HG03103 (cell line): ENCODE measurements at regions not wholly inside any gene's neighbourhood (a gene's known extent, or its start where the extent isn't known, plus 50 kb on each side); places are given as distances from the start of the nearest gene placed in this dataset.

ENCODE experiments used
- ATAC-seq: cut with Tn5 transposase; IDR thresholded peaks from one replicate; pipeline ENCODE4 v1.9.1; 2021; ENCODE audit warnings: low read depth; ENCODE audit not compliant: unreplicated experiment

- ATAC-seq: no peak
These were observed 64.5 kb downstream of the TUSC1 start for GRCh38 chr9:25613709-25614108.

DNA sequence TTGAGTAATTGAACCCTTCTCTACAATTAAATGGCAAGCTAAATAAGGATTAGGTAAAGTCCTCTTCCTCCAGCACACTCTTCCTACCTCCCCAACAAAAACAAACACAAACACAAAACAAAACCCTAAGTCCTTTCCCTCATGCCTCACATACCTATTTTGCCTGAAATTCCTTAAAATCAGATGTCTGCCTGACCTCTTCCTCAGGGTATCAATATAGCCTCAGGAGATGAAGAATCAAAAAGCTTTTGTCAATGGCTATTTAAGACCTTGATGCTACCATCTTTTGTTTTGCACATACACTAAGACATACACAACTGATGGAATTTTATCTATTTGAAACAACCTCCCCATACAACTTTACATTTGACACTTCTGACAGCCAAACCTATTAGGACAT is 75.1 kb downstream of the TUSC1 start:
- no peak for ATAC-seq

DNA sequence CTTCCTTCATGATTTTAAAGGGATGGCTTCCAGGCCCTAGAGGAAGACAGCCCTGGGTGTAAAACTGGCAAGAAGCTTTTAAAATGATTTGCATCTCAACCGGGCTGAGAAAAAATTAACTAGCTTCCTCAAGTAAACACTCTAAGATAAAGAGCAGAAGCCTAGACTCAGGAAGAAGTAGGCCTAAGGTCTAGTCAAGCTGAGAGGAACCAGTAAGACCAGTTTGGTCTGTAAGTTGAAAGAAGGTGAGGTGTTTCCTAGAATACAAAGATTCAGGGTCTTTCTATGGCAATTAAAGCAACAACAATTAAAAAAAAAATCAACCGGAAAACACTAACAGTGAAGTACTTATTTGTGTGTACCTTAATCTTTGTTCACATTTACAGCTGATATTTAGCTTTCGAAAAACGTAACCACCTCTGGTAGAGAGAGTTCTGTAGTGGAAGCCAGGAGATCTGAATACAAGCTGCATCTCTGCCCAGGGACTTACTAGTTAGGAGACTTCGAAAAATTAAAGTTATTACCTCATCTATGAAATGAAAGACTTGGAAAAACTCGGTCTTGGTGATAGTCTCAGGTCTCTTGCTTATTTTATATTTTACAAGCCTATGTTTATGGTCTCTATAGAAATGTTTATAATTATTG is 75.7 kb downstream of the TUSC1 start:
- ATAC-seq: no peak

GRCh38 chr9:25600501-25600900 is 77.7 kb downstream of the TUSC1 start:
- ATAC-seq: no peak

GRCh38 chr9:25584611-25585010 is 93.6 kb downstream of the TUSC1 start:
- no peak for ATAC-seq

DNA sequence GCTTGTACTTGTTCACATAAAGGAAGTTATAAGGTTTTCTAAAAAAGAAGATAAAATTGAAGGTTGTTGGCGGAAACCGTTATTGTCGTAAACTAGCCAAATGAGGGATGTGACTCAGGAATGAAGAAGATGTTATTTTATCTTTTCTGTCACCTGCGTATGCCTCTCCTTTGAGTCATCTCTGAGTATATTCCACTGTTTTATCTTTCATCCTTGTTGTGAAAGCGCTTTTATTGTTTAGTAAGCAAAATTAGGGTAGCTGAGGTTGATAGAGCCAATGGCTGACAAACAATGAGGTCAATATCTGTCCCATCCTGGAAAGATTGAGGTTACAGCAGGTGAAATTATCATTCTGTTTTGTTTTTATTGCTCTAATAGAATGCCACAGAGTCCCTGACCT is 105.0 kb downstream of the TUSC1 start:
- no peak for ATAC-seq

- no peak for ATAC-seq
These were observed 106.8 kb downstream of the TUSC1 start for GRCh38 chr9:25571491-25571890.

DNA sequence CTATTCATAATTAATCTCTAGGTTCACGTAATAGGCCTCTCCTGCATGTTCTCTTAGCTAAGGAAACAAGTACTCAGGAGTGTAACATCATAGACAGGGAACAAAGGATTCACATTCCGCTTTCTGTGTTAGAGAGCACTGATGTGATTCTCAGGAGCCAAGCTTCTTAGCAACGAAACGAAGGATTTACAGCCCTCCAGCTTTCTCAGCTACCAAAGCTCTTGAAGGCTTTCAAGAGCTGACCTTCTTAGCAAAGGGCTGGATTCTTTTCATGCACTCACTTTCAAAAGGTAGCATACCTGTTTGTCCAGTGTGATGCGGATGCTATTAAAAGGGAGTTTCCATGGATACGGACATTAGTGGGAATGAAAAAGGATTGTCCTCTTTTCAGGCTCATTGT is 107.4 kb downstream of the TUSC1 start:
- no peak for ATAC-seq

DNA sequence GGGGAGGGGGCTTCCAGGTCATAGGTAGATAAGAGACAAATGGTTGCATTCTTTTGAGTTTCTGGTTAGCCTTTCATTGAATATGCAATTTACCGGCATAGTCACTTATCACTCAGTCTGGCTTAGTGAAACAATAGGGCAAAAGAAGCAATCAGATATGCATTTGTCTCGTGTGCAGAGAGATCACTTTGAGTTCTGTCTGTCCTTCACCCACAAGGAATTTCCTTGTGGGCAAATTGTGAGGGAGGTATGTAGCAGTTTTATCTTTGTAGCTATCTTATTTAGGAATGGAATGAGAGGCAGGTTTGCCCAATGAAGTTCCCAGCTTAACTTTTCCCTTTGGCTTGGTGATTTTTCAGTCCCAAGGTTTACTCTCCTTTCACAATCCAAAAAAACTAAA is 116.1 kb downstream of the TUSC1 start:
- no peak for ATAC-seq

DNA sequence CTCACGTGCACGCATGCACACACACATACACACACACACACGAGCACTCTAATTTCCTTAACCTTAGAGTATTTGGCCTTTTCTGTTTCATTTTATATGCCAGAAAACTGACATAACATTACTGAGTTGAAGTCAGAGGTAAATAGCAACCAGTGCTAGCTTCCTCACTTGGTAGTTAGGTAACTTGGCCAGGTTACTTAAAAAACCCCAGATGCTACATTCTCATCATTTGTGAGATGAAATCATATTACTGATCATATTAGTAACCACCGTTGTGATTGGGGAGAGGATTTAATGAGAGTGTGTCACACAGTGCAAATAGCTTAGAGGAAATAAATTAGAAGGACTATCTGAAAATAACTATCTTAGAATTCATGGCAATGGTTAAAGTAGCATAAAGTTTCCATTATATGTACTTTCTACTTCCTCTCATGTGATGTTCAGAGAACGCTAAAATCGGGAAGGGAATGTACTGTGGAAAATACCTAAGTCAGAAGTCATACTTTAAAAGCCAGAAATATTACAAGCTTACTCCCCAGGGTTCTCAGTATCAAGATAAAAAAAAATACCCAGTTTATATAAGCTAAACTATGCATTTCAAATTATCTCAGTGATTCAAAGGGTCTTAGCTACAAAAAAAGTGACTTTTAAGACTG is 120.5 kb downstream of the TUSC1 start:
- no peak for ATAC-seq

DNA sequence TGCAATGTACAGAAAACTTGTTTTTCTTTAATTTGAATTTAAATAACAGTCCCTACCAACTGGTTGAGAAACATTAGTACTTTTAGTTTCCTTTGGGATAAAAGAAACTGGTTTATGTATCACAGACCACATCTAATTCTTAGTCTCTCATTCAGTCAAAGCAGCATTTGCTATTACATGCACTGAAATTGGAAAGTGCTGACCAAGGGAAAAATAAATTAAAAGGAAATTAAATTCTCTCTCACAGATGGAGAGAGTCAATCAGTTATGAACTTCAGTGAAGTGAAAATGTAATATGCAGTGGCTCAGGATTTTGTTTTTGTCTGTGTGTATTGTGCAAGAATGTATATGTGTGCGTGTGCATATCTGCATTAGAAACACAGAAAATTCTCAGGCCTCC is 121.7 kb downstream of the TUSC1 start:
- no peak for ATAC-seq

DNA sequence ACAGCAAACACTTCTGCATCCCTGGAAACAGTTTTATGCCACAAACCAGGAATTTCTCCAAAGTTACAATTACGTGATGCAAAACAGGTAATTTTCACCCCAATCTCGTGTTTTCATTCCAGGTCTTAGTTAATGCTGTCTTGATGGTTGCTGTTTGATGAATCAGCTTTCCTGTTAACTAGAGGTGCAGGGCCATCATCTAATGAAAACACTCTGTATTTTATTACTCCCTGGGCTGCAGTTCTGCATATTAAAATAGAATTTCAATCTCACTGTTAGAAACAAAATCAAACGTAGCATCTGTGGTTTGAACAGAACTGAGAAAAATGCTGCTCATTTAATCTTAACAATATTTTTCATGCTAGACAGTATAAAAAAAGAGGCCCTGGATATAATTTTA is 129.4 kb downstream of the TUSC1 start:
- ATAC-seq: no peak

DNA sequence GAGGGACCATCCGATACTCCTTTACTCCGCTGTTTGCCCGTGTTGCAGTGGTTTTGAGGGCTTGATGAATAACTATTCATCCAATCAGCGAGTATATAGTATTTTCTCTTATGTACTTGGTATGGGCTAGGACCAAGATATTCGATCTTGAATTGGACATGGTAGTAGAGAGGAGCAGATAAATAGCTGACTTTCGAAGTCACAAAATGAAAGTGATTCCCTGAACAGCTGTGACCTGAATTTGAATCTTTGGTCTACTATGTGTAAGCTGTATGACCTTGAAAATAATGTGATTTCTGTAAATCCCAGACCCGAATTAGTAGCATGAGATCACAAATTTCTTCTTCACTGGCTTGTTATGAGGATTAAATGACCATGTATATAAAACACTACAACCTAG is 134.4 kb downstream of the TUSC1 start:
- ATAC-seq: no peak

GRCh38 chr9:25542319-25542718 is 135.9 kb downstream of the TUSC1 start:
- no peak for ATAC-seq

DNA sequence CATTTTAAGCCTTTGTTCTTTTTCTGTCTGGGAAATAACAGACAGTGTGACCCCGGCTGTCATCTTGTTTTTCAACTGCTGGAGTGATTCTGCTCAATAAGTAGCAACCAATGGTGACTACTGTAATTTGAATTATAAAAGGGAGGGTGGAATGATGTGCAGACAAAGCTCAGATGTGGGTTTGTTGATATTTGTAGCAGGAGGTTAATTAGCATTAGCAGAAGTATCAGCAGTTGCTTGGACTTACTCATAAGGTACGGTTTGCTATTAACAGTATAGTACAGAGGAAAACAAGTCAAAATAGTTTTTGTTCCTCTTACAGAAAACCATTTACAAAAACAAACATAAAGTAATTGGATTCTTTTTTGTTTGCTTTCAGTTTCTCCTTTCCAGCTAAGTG is 140.4 kb downstream of the TUSC1 start:
- ATAC-seq: no peak

- ATAC-seq: no peak
These were observed 159.0 kb downstream of the TUSC1 start for GRCh38 chr9:25519286-25519685.

DNA sequence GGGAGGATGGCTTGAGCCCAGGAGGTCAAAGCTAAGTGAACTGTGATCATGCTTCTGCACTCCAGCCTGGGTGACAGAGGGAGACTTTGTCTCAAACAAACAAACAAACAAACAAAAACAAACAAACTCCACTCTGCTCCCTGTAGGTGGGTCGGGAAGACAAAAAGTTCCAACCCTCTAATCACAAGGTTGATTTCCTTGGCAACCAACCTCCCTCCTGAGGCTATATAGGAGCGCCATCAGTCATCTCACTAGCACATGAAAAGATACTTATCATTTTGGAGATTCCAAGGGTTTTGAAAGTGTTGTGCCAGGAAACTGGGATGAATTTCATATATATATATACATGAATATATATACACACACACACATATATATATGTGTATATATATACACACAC is 160.5 kb downstream of the TUSC1 start:
- ATAC-seq: no peak

GRCh38 chr9:25513509-25514033 is 164.7 kb downstream of the TUSC1 start:
- ATAC-seq: no peak

DNA sequence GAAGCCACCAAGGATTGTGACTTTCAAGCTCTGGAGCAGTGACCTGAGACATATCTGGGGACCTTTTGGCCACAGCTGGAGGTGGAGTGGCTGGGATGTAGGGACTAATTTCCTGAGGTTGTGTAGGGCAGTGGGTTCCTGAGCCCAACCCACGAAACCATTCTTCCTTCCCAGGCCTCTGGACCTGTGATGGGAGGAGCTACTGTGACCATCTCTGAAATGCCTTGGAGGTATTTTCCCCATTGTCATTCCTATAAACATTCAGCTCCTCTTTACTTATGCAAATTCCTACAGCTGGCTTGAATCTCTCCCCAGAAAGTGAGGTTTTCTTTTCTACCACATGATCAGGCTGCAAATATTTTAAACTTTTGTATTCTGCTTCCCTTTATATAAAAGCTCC is 172.6 kb downstream of the TUSC1 start:
- no peak for ATAC-seq

GRCh38 chr9:25481372-25481771 is 196.9 kb downstream of the TUSC1 start:
- ATAC-seq: no peak

- ATAC-seq: no peak
These were observed 197.5 kb downstream of the TUSC1 start for GRCh38 chr9:25480696-25481095.

DNA sequence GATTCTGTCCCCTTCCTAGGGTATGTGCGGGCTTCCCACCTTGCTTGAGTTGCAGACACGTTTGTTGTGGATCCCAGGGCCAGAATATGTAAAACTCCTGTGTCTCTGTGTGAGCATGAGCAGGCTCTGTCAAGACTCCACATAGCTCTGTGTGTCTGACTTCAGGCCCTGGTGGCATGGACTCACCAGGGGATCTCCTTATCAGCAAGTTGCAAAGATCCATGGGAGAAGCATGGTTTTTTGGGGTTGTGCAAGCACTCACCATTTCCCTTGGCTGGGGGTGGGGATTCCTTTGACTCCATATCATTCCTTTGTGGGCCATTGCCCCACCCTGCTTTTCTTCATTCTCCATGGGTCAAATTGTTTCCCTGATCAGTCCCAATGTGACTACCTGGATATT is 205.6 kb downstream of the TUSC1 start:
- no peak for ATAC-seq
